ENCODE measurements at regions not wholly inside any gene's neighbourhood (a gene's known extent, or its start where the extent isn't known, plus 50 kb on each side); places are given as distances from the start of the nearest gene placed in this dataset.

DNA sequence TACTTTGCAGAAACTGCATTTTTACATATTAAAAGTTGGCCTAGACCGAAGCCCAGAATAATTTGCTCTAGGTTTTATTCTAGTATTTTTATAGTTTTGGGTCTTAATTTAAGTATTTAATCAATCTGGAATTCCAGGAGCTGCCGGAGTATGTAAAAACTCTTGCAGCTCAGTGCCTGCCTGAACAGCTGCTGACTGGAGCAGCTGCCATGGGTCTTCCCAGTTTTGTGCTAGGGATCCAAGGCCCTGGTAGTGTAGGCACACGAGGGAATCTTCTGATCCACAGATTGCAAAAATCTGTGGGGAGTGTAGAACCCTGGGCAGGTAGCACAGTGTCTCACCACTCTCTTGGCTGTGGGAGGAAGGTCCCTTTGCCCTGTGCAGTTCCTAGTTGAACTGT is 87.0 kb upstream of the HS3ST3A1 start:
- TF ChIP-seq FOXM1 (IDR thresholded peaks at IDR 0.05; ENCODE audit: borderline replicate concordance, low read depth) (no peak), TEAD4 (IDR thresholded peaks at IDR 0.05) (no peak), NFIC (IDR thresholded peaks at IDR 0.05) (no peak), EP300 (IDR thresholded peaks at IDR 0.05; ENCODE audit: borderline replicate concordance) (no peak), ZBTB7A (IDR thresholded peaks at IDR 0.05; ENCODE audit: low read depth) (no peak), RAD21 (IDR thresholded peaks at IDR 0.05; ENCODE audit: low read depth) (no peak), CREB1 (IDR thresholded peaks at IDR 0.05; ENCODE audit: low read depth) (no peak), YY1 (IDR thresholded peaks at IDR 0.05; ENCODE audit: low read depth) (no peak), TCF12 (IDR thresholded peaks at IDR 0.05; ENCODE audit: low read depth) (no peak)
- TF ChIP-seq, protein P1, sequence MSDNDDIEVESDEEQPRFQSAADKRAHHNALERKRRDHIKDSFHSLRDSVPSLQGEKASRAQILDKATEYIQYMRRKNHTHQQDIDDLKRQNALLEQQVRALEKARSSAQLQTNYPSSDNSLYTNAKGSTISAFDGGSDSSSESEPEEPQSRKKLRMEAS (IDR thresholded peaks at IDR 0.05): no peak
- TF ChIP-seq, protein P2, sequence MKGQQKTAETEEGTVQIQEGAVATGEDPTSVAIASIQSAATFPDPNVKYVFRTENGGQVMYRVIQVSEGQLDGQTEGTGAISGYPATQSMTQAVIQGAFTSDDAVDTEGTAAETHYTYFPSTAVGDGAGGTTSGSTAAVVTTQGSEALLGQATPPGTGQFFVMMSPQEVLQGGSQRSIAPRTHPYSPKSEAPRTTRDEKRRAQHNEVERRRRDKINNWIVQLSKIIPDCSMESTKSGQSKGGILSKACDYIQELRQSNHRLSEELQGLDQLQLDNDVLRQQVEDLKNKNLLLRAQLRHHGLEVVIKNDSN (IDR thresholded peaks at IDR 0.05): no peak

DNA sequence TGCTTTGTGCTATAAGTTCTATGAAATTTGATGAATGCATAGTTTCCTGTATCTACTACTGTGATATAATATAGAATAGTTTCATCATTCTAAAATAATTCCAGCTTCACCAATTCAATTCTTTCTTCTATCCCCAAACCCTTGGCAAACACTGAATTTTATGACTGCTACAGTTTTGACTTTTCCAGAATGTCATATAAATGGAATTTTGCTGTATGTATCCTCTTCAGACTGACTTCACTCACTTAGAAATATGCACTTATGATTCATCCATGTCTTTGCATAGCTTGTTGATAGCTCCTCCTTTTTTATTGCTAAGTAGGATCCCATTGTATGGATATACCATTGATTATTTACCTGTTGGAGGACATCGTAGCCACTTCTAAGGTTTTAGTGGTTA is 89.1 kb upstream of the HS3ST3A1 start:
- TF ChIP-seq YY1 (IDR thresholded peaks at IDR 0.05; ENCODE audit: low read depth): no peak
- TF ChIP-seq, protein P1 (IDR thresholded peaks at IDR 0.05): no peak
- TF ChIP-seq FOXM1 (IDR thresholded peaks at IDR 0.05; ENCODE audit: borderline replicate concordance, low read depth): no peak
- no peak for TF ChIP-seq TEAD4 (IDR thresholded peaks at IDR 0.05)
- TF ChIP-seq CEBPB (IDR thresholded peaks at IDR 0.05): no peak
- no peak for TF ChIP-seq CREB1 (IDR thresholded peaks at IDR 0.05; ENCODE audit: low read depth)

DNA sequence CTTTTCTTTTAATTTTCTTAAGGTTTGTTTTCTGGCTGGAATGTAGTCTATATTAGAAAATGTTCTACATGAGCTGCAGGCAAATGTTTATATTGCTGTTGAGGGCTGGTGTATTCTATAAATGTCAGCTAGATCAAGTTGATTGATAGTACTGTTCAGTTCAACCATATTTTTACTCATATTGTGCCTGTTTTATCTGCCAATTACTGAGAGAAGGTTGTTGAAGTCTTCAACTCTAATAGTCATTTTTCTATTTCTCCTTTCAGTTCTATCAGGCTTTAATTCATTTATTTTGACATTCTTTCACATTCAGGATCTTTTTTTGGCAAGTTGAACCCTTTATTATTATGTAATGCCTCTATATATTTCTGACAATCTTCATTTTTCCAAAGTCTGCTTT is 93.2 kb upstream of the HS3ST3A1 start:
- TF ChIP-seq EP300 (IDR thresholded peaks at IDR 0.05; ENCODE audit: borderline replicate concordance) (no peak), YY1 (IDR thresholded peaks at IDR 0.05; ENCODE audit: low read depth) (no peak), CREB1 (IDR thresholded peaks at IDR 0.05; ENCODE audit: low read depth) (no peak)
- TF ChIP-seq, protein P1 (IDR thresholded peaks at IDR 0.05): no peak

DNA sequence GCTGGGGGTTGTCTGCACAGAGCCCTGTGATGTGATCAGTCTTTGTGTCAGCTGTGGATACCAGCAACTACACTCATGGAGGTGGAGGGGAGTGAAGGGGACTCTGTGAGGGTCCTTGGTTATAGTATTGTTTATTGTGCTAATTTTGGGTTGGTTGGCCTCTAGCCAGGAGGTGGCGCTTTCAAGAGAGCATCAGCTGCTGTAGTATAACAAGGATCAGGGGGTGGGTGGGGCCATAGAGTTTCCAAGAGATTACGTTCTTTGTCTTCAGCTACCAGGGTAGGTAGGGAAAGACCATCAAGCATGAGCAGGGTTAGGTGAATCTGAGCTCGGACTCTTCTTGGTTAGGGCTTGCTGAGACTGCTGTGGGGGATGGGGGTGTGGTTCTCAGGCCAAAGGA is 97.1 kb upstream of the HS3ST3A1 start:
- TF ChIP-seq YY1 (IDR thresholded peaks at IDR 0.05; ENCODE audit: low read depth) (no peak), TEAD4 (IDR thresholded peaks at IDR 0.05) (no peak), EP300 (IDR thresholded peaks at IDR 0.05; ENCODE audit: borderline replicate concordance) (no peak), RAD21 (IDR thresholded peaks at IDR 0.05; ENCODE audit: low read depth) (no peak), CREB1 (IDR thresholded peaks at IDR 0.05; ENCODE audit: low read depth) (no peak), NFIC (IDR thresholded peaks at IDR 0.05) (no peak), CEBPB (IDR thresholded peaks at IDR 0.05) (no peak), EGR1 (IDR thresholded peaks at IDR 0.05) (no peak)
- TF ChIP-seq, protein P1 (IDR thresholded peaks at IDR 0.05): no peak
- TF ChIP-seq, protein P3, sequence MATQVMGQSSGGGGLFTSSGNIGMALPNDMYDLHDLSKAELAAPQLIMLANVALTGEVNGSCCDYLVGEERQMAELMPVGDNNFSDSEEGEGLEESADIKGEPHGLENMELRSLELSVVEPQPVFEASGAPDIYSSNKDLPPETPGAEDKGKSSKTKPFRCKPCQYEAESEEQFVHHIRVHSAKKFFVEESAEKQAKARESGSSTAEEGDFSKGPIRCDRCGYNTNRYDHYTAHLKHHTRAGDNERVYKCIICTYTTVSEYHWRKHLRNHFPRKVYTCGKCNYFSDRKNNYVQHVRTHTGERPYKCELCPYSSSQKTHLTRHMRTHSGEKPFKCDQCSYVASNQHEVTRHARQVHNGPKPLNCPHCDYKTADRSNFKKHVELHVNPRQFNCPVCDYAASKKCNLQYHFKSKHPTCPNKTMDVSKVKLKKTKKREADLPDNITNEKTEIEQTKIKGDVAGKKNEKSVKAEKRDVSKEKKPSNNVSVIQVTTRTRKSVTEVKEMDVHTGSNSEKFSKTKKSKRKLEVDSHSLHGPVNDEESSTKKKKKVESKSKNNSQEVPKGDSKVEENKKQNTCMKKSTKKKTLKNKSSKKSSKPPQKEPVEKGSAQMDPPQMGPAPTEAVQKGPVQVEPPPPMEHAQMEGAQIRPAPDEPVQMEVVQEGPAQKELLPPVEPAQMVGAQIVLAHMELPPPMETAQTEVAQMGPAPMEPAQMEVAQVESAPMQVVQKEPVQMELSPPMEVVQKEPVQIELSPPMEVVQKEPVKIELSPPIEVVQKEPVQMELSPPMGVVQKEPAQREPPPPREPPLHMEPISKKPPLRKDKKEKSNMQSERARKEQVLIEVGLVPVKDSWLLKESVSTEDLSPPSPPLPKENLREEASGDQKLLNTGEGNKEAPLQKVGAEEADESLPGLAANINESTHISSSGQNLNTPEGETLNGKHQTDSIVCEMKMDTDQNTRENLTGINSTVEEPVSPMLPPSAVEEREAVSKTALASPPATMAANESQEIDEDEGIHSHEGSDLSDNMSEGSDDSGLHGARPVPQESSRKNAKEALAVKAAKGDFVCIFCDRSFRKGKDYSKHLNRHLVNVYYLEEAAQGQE (IDR thresholded peaks at IDR 0.05; ENCODE audit: low read depth): no peak

DNA sequence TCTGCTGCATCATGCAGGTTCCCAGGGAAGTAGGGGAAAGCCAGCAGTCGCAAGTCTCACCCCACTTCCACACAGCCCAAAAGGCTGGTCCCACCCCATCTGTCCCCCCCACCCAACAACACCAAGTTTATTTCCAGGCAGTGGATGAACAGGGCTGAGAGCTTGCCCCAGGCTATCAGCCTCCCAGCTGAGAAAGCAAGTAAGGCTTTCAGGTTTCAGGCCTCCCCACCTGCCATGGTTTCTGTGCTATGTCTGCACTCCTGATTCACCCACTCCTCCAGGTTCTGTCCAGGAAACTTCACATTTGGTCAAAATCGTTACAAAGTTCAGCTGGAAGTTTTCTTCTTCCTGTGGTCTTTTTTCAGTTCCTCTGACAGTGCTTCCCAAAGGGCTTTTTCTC is 97.5 kb upstream of the HS3ST3A1 start:
- no peak for TF ChIP-seq TEAD4 (IDR thresholded peaks at IDR 0.05)
- no peak for TF ChIP-seq CEBPB (IDR thresholded peaks at IDR 0.05)
- no peak for TF ChIP-seq YY1 (IDR thresholded peaks at IDR 0.05; ENCODE audit: low read depth)
- no peak for TF ChIP-seq TAF1 (IDR thresholded peaks at IDR 0.05; ENCODE audit: low read depth)
- TF ChIP-seq, protein P2 (IDR thresholded peaks at IDR 0.05): no peak
- TF ChIP-seq CREB1 (IDR thresholded peaks at IDR 0.05; ENCODE audit: low read depth): no peak
- TF ChIP-seq ZBTB7A (IDR thresholded peaks at IDR 0.05; ENCODE audit: low read depth): no peak
- no peak for TF ChIP-seq EGR1 (IDR thresholded peaks at IDR 0.05)
- TF ChIP-seq RAD21 (IDR thresholded peaks at IDR 0.05; ENCODE audit: low read depth): no peak
- TF ChIP-seq, protein P3 (IDR thresholded peaks at IDR 0.05; ENCODE audit: low read depth): no peak
- TF ChIP-seq TCF12 (IDR thresholded peaks at IDR 0.05; ENCODE audit: low read depth): no peak
- no peak for TF ChIP-seq EP300 (IDR thresholded peaks at IDR 0.05; ENCODE audit: borderline replicate concordance)
- no peak for TF ChIP-seq NFIC (IDR thresholded peaks at IDR 0.05)
- TF ChIP-seq FOXM1 (IDR thresholded peaks at IDR 0.05; ENCODE audit: borderline replicate concordance, low read depth): no peak
- TF ChIP-seq, protein P1 (IDR thresholded peaks at IDR 0.05): no peak

DNA sequence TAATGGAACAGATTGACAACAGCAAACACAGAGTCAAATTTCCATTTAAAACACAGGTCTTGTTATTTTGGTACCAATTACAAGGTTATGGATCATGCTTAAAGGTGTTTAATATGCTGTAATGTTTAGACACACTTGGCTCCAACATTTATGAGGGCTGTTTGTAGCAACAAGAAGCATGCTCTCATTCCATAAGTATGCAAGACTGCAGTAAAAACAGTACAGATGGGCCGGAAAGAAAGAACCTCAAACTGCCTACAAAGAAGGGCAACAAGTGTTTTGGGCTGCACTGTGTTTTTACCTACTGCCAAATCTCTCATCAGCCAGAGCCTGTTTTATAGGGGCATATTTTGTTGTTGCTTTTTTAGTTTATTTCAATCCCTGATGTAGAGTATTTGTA is 100.5 kb upstream of the HS3ST3A1 start:
- TF ChIP-seq TCF12 (IDR thresholded peaks at IDR 0.05; ENCODE audit: low read depth): no peak
- TF ChIP-seq TAF1 (IDR thresholded peaks at IDR 0.05; ENCODE audit: low read depth): no peak
- TF ChIP-seq, protein P1 (IDR thresholded peaks at IDR 0.05): no peak
- no peak for TF ChIP-seq TEAD4 (IDR thresholded peaks at IDR 0.05)
- TF ChIP-seq CEBPB (IDR thresholded peaks at IDR 0.05): no peak
- TF ChIP-seq CREB1 (IDR thresholded peaks at IDR 0.05; ENCODE audit: low read depth): no peak
- TF ChIP-seq ZBTB7A (IDR thresholded peaks at IDR 0.05; ENCODE audit: low read depth): no peak
